HG03025 (cell line): ENCODE measurements at regions not wholly inside any gene's neighbourhood (a gene's known extent, or its start where the extent isn't known, plus 50 kb on each side); places are given as distances from the start of the nearest gene placed in this dataset.

ENCODE experiments used
- ATAC-seq: cut with Tn5 transposase; IDR thresholded peaks from one replicate; pipeline ENCODE4 v1.9.1; 2021; ENCODE audit warnings: mild to moderate bottlenecking, moderate library complexity; ENCODE audit not compliant: unreplicated experiment, low FRiP score

DNA sequence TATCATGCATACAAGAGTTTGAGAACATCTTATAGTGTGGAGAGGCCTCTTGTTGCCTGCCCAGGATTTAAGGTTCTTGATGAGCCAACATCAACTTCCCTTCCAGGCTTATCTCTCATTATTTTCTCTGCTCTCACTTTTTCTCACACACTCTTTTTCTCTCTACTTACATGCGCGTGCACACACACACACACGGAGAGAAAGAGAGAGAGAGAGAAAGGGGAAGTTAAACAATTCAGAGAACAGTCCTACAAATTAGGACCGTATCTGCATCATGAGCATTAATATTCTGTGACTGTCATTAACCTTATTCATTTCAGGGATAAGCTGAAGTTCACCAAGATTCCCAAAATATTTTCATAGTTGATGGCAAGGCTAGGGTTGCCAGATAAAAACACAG is 269.0 kb downstream of the ZNF621 start:
- no peak for ATAC-seq

DNA sequence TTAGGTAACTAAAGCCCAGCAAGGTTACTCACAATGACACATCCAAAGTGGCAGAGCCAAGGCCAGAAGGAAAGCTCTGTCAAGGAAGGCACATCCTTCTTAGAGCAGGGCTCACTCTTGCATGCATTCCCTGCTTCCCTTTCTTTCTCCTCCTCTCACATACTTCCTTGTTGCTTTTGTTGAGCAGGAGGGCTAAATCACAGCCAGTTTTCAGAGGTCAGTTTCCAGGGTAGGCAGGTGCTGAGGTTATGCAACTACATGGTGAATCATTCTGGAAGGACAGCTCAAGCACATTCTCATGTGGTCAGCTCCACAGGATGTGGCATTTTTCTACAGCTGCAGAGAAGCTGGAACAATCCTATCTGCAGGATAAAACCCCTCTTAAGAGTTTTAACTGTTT is 275.6 kb downstream of the ZNF621 start:
- no peak for ATAC-seq

GRCh38 chr3:40801284-40801741 is 276.6 kb downstream of the ZNF621 start:
- no peak for ATAC-seq

GRCh38 chr3:40803311-40803710 is 278.6 kb downstream of the ZNF621 start:
- ATAC-seq, result no peak

DNA sequence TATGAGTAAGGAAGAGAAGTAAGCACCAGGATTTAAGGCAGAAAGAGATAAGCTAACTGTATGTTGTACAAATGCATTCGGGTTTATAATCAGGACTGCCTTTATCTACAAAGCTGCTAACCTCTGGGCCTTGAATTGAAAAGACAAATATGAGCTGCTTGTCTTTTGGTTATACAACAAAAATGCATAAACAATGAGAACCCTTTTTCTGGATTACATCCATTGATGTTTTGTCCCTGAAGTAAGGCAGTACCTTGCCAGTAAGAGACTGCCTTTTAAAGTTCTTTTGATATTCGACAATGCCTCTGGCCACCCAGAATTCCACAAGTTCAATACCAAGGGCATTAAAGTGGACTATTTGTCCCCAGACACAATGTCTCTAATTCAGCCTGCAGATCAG is 280.7 kb downstream of the ZNF621 start:
- no peak for ATAC-seq

- no peak for ATAC-seq
These were observed 286.1 kb downstream of the ZNF621 start for GRCh38 chr3:40810813-40811212.

DNA sequence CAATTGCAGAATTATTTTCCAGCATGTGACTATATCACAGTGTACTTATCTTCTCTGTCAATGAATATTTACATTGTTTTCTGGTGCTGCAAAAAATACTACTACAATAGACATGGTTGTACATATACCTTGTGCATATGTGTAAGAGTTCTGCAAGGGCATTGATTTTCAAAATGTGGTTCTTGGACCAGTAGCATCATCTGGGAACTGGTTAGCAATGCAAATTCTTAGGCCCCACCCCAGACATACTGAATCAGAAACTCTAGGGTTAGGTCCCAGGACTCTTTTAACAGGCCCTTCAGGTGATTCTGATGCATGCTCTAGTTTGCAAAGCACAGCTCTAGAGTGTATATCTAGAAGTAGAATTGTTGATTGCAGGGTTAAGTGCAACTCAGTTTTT is 292.3 kb downstream of the ZNF621 start:
- ATAC-seq, result no peak

DNA sequence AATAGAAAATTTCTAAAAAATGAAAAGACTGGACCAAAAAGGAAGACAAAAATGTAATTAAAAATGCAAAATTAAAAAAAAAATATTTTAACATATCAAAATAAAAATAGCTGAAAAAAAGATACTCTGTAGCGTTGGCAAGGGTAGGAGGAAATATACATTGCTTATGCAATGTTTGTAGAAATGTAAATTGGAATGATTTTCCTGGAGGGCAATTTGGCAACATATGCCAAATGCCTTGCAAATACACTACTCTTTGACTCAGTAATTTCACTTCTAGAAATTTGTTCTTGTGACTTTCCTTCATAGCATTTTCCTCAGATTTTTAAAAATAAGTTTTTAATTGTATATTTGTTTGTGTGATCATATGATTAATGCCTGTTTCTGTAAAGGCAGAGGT is 296.6 kb downstream of the ZNF621 start:
- ATAC-seq, result no peak

DNA sequence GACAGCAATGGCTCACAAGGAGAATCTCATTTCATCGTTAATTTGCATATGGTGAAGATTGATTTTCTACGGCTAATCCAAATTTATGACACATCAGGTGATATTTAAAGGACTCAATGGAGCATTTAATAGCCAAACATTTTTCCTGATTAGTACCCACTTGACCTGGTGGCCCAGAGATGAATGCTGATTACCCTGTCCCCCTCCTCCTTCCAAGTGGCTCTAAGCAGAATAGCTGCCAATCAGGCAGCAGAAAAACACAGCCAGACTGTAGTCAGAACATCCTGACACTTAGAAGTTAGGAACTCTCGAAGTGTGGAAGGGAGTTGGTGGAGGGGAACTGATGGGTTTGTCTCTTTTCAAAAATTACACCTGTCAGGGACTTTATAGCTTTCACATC is 302.5 kb downstream of the ZNF621 start:
- ATAC-seq, result no peak

DNA sequence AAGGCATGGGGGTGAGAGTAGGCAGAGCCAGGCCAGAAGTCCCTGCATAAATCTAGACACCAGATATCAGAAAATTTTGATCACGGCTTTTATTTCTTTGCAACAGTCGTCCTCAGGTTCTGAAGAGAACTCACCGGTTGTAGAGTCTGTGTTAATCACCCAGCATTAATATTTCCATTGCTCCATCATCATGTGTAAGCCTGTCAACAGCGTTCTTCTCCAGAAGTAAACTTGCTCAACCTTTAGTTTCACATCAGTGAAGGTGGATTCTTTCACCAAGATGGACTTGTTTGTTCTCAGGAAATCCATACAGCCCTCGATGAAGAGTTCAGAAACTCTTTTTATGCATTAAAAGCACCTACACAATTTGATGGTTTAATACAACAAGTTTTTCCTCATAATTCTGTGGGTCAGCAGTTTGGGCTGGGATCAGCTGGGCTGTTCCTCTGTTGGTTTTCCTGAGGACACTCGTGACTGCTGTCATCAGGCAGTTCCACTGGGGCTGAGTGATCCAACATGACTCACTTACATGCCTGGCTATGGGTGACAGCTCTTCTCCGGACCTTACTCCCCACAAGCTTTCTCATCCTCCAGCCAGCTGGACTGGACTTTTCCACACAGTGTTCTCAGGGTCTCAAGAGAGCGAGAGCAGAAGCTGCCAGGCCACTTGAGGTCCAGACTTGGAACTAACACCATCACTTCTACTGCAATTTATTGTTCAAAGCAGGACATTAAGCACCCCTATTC is 303.4 kb downstream of the ZNF621 start:
- no peak for ATAC-seq

DNA sequence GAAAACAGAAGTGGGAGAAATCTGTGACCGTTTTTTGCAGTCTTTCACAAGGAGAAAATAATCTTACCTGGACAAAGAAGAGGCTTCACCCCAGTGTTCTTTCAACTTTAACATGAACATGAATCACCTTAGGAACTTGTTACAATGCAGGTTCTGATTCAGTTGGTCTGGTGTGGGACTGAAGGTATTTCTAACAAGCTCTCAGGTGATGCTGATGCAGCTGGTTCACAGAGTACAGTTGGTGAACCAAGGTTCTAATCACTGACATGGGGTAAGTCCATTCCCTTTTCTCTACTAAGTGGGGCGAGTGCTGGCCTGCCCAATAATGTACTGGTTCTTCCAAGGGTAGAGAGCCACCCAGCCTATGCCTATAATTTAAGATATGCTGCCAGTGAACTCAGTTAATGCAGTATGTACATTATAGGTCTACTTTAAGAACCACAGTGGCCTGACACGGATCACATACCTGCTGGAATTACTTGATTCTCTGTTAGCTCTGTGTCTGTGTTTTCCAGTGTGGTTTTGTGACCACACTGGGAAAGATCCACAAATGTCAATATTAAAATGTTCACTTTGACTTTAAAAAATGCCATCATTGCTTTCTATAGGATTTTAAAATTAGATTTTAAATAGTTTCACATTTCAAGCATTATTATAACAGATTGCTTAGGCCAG is 304.1 kb downstream of the ZNF621 start:
- no peak for ATAC-seq

DNA sequence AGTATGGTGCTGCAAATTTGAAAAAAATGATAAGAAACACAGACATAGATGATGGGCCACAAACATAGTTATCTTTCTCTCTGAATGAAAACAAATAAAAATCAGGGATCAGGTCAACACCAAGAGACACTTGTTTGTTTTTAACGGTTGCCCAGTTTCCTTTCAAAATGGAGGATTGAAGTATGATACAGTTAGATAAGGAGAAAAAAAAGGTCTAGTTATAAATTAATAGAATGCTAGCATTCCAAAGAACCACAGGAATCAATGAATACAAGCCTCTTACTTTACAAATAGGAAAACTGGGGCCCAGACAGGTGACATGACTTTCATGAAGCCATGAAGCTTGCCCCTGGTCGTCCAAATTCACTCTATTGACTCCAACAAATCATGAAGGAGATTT is 305.1 kb downstream of the ZNF621 start:
- no peak for ATAC-seq

DNA sequence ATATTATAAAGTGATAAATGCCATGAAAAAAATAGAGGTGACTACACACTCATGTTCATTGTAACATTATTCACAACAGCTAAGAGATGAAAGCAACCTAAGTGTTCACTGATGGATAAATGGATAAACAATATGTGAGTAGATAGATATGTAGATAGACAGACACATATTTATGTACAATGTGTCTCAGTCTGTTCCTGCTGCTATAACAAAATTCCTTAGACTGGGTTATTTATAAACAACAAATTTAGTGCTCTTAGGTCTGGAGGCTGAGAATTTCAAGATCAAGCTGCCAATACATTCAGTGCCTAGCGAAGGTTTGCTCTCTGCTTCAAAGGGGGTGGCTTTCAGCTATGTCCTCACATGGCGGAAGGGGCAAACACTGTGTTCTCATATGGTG is 312.5 kb downstream of the ZNF621 start:
- ATAC-seq, result no peak

- ATAC-seq, result no peak
These were observed 316.4 kb downstream of the ZNF621 start for GRCh38 chr3:40841131-40841530.

DNA sequence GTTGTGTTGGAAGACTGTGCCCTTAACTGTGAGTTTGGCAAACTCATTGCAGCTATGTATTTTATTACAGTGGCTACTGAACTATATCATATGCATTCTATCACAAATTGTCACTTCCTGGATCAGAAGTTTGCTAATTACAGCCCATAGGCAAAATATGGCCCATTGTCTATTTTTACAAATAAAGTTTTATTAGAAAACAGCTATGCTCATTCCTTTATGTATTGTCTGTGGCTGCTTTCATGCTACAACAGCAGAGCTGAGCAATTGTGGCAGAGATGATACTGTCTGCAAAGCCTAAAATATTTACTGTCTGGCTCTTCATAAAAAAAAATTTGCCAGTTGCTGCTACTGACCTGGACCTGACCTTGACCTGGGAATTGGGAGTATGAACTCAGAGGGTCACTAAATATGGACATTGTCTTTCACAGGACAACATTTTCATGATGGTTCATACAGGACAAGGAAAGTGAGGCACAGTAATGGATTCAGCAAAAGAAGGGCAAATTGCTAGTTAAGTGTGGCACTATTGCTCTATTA is 316.9 kb downstream of the ZNF621 start:
- no peak for ATAC-seq

DNA sequence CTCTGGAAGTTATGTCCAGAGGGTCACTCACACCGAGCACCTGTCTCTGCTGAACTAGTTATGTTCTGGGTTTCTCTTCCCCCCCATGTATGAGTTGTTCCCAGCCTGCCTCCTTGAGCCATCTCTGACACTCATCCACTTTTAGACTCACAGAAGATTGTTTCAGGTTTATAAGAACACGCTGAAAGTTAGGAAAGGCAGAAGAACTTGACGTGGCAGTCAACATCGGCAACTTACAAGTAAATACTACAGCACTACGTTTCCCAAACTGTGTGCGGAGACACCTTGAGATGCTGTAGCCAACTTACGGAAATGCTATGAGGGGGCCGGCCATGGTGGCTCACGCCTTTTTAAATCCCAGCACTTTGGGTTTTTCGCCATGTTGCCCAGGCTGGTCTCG is 318.0 kb downstream of the ZNF621 start:
- no peak for ATAC-seq

DNA sequence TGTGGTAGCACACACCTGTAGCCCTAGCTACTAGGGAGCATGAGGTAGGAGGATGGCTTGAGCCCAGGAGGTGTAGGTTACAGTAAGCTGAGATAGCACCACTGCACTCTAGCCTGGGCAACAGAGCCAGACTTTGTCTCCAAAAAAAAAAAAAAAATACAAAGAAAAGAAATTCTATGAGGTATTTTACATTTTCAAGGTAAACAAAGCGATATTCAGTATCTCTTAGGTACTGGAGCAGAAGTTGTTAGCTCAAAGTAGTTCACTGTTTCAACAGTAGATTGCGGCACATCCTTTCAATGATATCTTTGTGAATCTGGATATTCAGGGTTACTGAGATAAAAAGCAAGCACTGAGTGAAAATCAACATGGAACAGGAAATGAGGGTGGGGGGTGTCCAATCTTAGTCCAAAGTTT is 318.5 kb downstream of the ZNF621 start:
- ATAC-seq, result no peak

- ATAC-seq, result no peak
These were observed 319.2 kb downstream of the ZNF621 start for GRCh38 chr3:40843851-40844548.

GRCh38 chr3:40844896-40845295 is 320.1 kb downstream of the ZNF621 start:
- ATAC-seq, result no peak

DNA sequence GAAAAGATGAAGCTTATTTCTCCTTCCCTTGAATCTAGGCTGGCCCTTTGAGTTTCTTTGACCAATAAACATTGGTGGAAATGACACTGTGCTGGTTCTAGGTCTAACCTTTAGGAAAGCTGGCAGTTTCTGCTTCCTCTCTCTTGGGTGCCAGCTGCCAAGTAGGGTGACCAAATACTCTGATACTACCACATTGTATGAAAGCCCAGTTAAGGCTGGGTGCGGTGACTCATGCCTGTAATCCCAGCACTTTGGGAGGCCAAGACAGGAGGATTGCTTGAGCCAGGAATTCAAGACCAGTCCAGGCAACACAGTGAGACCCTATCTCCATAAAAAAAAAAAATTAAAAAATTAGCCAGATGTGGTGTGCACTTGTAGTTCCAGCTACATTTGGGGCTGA is 320.7 kb downstream of the ZNF621 start:
- no peak for ATAC-seq

DNA sequence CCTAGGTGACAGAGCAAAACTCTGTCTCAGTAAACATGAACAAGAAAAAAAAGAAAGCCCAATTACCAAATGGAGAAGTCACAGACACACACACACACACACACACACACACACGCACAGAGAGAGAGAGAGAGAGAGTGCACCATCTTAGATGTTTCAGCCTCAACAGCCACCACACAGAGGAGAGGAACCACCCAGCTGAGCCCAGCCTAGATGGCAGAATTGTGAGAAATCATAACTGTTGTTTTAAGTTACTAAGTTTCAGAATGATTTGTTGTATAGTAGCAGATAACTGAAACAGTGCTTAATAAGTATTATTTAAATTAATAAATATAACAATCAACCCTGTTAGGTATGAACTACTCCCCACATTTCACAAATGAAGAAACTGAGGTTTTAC is 321.2 kb downstream of the ZNF621 start:
- ATAC-seq, result no peak
